Tibial nerve (tissue), 4 donors: ENCODE measurements at regions not wholly inside any gene's neighbourhood (a gene's known extent, or its start where the extent isn't known, plus 50 kb on each side); places are given as distances from the start of the nearest gene placed in this dataset.

Experiments used
- EP300 ChIP-seq, 2 donors: sonication (generic); formaldehyde crosslinking; IDR thresholded peaks; one replicate each; pipeline ENCODE4 v1.6.1; 2017; ENCODE audit warnings: antibody characterized with exemption in 2 of 2, mild to moderate bottlenecking in 1 of 2
- TF ChIP-seq, protein P1 (sequence below), 5 experiments: fragments of 200-600 bp in 3 of 5; fragments of 450-650 bp in 2 of 5; sonication (generic) in 3 of 5; IDR thresholded peaks; one replicate each; pipeline ENCODE4 v1.5.1; 2016 to 2019; ENCODE audit warnings: antibody characterized with exemption in 5 of 5, mild to moderate bottlenecking in 3 of 5, moderate library complexity in 2 of 5

DNA sequence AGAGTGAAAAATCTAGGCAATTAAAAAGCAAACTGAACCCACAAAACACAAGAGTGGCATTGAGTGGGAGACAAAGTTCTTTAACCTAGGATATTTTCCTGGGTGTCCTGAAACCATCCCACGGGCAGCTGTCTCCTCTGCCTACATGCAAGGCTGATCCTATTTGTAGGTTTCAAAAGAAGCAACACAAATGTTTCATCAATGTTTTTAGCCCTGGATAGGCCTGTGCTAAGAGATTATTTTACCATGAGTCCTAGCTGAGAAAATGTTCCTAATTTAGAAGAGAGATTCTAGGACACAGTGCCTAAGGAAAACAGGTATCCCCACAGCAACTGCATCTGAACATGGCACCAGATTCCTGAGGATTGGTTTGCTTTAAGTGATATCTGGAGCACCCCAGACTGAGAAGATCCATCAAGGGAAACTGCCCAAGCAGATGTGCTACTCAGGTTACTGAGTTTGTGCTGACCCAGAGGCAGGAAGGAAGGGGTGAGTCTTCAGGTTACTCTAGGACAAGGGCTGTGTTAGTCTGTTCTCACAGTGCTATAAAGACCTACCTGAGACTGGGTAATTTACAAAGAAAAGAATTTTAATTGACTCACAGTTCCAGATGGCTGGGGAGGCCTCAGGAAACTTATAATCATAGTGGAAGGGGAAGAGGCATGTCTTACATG, 111.6 kb upstream of the UST start:
- TF ChIP-seq, protein P1, sequence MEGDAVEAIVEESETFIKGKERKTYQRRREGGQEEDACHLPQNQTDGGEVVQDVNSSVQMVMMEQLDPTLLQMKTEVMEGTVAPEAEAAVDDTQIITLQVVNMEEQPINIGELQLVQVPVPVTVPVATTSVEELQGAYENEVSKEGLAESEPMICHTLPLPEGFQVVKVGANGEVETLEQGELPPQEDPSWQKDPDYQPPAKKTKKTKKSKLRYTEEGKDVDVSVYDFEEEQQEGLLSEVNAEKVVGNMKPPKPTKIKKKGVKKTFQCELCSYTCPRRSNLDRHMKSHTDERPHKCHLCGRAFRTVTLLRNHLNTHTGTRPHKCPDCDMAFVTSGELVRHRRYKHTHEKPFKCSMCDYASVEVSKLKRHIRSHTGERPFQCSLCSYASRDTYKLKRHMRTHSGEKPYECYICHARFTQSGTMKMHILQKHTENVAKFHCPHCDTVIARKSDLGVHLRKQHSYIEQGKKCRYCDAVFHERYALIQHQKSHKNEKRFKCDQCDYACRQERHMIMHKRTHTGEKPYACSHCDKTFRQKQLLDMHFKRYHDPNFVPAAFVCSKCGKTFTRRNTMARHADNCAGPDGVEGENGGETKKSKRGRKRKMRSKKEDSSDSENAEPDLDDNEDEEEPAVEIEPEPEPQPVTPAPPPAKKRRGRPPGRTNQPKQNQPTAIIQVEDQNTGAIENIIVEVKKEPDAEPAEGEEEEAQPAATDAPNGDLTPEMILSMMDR (IDR thresholded peaks at IDR 0.05) = no peak
- no peak for TF ChIP-seq EP300 (IDR thresholded peaks at IDR 0.05)
